ENCODE measurements at regions not wholly inside any gene's neighbourhood (a gene's known extent, or its start where the extent isn't known, plus 50 kb on each side); places are given as distances from the start of the nearest gene placed in this dataset.

- intact Hi-C loops (cut with DNase I): no loop called here
- DNase-seq (no peak), ATAC-seq (no peak)
- no peak for TF ChIP-seq POLR2A (IDR thresholded peaks at IDR 0.05)
- no peak for TF ChIP-seq CTCF (IDR thresholded peaks at IDR 0.05)
- H3K27ac ChIP-seq: no peak overlapping the region
- H3K36me3 ChIP-seq: no peaks in the 10 kb centered on the region
- H3K9me3 ChIP-seq: peaks cover 0 to 7% (median 0%) of the 10 kb centered on the region in 12 donors
- H3K27me3 ChIP-seq: no peaks in the 10 kb centered on the region
- H3K4me3 ChIP-seq: no peak overlapping the region
- no peaks in the 10 kb centered on the region for H3K4me1 ChIP-seq
- 53 to 70% (median 61%) methylated on average over 6 of the region's 6 CpGs for WGBS, 4 donors
These were observed 343.6 kb upstream of the MGMT start for GRCh38 chr10:129123428-129123827.

- Histone ChIP-seq H3K27ac (no peak overlapping the region), H3K36me3 (no peaks in the 10 kb centered on the region), H3K27me3 (peaks cover 0 to 7% (median 0%) of the 10 kb centered on the region in 9 donors), H3K4me3 (no peak overlapping the region), H3K4me1 (peaks cover 0 to 8% (median 0%) of the 10 kb centered on the region in 12 donors), H3K9me3 (peaks cover 0 to 7% (median 0%) of the 10 kb centered on the region in 12 donors)
- TF ChIP-seq POLR2A (IDR thresholded peaks at IDR 0.05) (no peak), CTCF (IDR thresholded peaks at IDR 0.05) (no peak)
- no peak for DNase-seq
- WGBS, 4 donors: 85 to 90% (median 87%) methylated on average over 4 of the region's 4 CpGs
- intact Hi-C loops (cut with DNase I): no loop called here
- no peak for ATAC-seq
These were observed 340.1 kb upstream of the MGMT start for GRCh38 chr10:129126982-129127381.

GRCh38 chr10:129131457-129132132 lies 335.4 kb upstream of the MGMT start:
- ATAC-seq (peak in 3 of 4 donors; percentile 41 to 45 (median 42)), DNase-seq (no peak)
- H3K4me3 ChIP-seq: no peak overlapping the region
- H3K36me3 ChIP-seq: no peaks in the 10 kb centered on the region
- H3K4me1 ChIP-seq: peaks cover 0 to 11% (median 0%) of the 10 kb centered on the region in 12 donors
- 68 to 76% (median 71%) methylated on average over 12 of the region's 12 CpGs for WGBS, 4 donors
- no peak overlapping the region for H3K27ac ChIP-seq
- H3K27me3 ChIP-seq: peaks cover 0 to 14% (median 0%) of the 10 kb centered on the region in 9 donors
- no peak for TF ChIP-seq POLR2A (IDR thresholded peaks at IDR 0.05)
- TF ChIP-seq CTCF (IDR thresholded peaks at IDR 0.05): no peak
- H3K9me3 ChIP-seq: no peaks in the 10 kb centered on the region
- intact Hi-C loops (cut with DNase I): no loop called here

GRCh38 chr10:129133856-129134255 lies 333.2 kb upstream of the MGMT start:
- ATAC-seq (no peak), DNase-seq (no peak)
- Histone ChIP-seq H3K36me3 (no peaks in the 10 kb centered on the region), H3K4me1 (peaks cover 0 to 11% (median 0%) of the 10 kb centered on the region in 12 donors), H3K9me3 (no peaks in the 10 kb centered on the region), H3K27ac (no peak overlapping the region), H3K4me3 (no peak overlapping the region), H3K27me3 (peaks cover 0 to 14% (median 0%) of the 10 kb centered on the region in 9 donors)
- TF ChIP-seq CTCF (IDR thresholded peaks at IDR 0.05) (no peak), POLR2A (IDR thresholded peaks at IDR 0.05) (no peak)
- WGBS, 4 donors: 84 to 96% (median 88%) methylated on average over 5 of the region's 5 CpGs
- intact Hi-C loops (cut with DNase I): no loop called here
